OCI-LY7 (cell line): ENCODE measurements at regions not wholly inside any gene's neighbourhood (a gene's known extent, or its start where the extent isn't known, plus 50 kb on each side); places are given as distances from the start of the nearest gene placed in this dataset.

Source experiments
- BruUV-seq: library from RNA; stranded (reverse); fragments of 400-500 nt; replicated peaks from 2 replicates; lab custom pipeline; 2021; lab: Mats Ljungman, UMichigan
- CTCF ChIA-PET: fragments of 300-600 bp; sonication (Branson Sonifier 250); formaldehyde crosslinking; loops from one replicate; lab custom pipeline; 2022; ENCODE audit warnings: antibody characterized with exemption; ENCODE audit not compliant: unreplicated experiment; lab: Charles Lee
- POLR2A ChIA-PET: fragments of 300-600 bp; sonication (Branson Sonifier 250); formaldehyde crosslinking; loops from one replicate; lab custom pipeline; 2022; ENCODE audit warnings: antibody characterized with exemption; lab: Charles Lee
- DNase-seq: peaks from one replicate; pipeline ENCODE4 v3.0.0-alpha.2; 2015; ENCODE audit warnings: low spot score
- H2AFZ ChIP-seq: fragments of 200-600 bp; sonication (generic), shearing (Covaris generic); 2 replicates; pipeline ENCODE4 v1.6.1; 2014; ENCODE audit warnings: mild to moderate bottlenecking, antibody characterized with exemption, low read length, moderate library complexity
- H3K27ac ChIP-seq: fragments of 200-600 bp; sonication (generic); 2 replicates; pipeline ENCODE4 v1.5.1; 2014; ENCODE audit warnings: mixed run types, low read depth, mild to moderate bottlenecking, moderate library complexity, low read length, inconsistent platforms; ENCODE audit not compliant: poor library complexity, severe bottlenecking
- H3K36me3 ChIP-seq: fragments of 200-600 bp; sonication (generic); 2 replicates; pipeline ENCODE4 v1.6.1; 2014; ENCODE audit warnings: mild to moderate bottlenecking, antibody characterized with exemption, low read length, moderate library complexity, mixed read lengths; ENCODE audit not compliant: insufficient read depth
- H3K4me1 ChIP-seq: fragments of 200-600 bp; sonication (generic); 2 replicates; pipeline ENCODE4 v1.5.1; 2014; ENCODE audit warnings: mild to moderate bottlenecking, low read length; ENCODE audit not compliant: insufficient read depth, poor library complexity, severe bottlenecking
- H3K4me2 ChIP-seq: fragments of 200-600 bp; sonication (generic); 2 replicates; pipeline ENCODE4 v1.6.1; 2014; ENCODE audit warnings: mild to moderate bottlenecking, low read length
- H3K4me3 ChIP-seq: fragments of 200-600 bp; sonication (generic); 2 replicates; pipeline ENCODE4 v1.5.1; 2014; ENCODE audit warnings: mild to moderate bottlenecking, low read depth, low read length; ENCODE audit not compliant: poor library complexity, severe bottlenecking
- H3K79me2 ChIP-seq: fragments of 200-600 bp; sonication (generic); 2 replicates; pipeline ENCODE4 v1.6.1; 2016; ENCODE audit warnings: low read depth, mild to moderate bottlenecking, low read length, moderate library complexity, mixed read lengths; ENCODE audit not compliant: insufficient read depth
- H3K9me2 ChIP-seq: fragments of 200-600 bp; sonication (generic); 2 replicates; pipeline ENCODE4 v1.6.1; 2016; ENCODE audit warnings: mild to moderate bottlenecking, low read length, mixed read lengths; ENCODE audit not compliant: insufficient read depth
- H3K9me3 ChIP-seq: fragments of 200-600 bp; sonication (generic); 2 replicates; pipeline ENCODE4 v1.6.1; 2014; ENCODE audit warnings: mild to moderate bottlenecking, mixed run types, low read length, mixed read lengths
- H4K20me1 ChIP-seq: fragments of 200-600 bp; sonication (generic); 2 replicates; pipeline ENCODE4 v1.6.1; 2014; ENCODE audit warnings: mild to moderate bottlenecking, antibody characterized with exemption, low read length, moderate library complexity, mixed read lengths; ENCODE audit not compliant: insufficient read depth
- CTCF ChIP-seq: fragments of 200-600 bp; sonication (generic); conservative IDR thresholded peaks from 2 replicates; pipeline ENCODE4 v1.5.1; 2014; ENCODE audit warnings: mild to moderate bottlenecking, antibody characterized with exemption, low read length, moderate library complexity, mixed read lengths
- EZH2phosphoT487 ChIP-seq: fragments of 200-600 bp; sonication (generic); IDR thresholded peaks from 2 replicates; pipeline ENCODE4 v1.6.1; 2018; ENCODE audit warnings: low read depth, borderline replicate concordance, mild to moderate bottlenecking, mixed run types, antibody characterized with exemption, low read length, moderate library complexity, mixed read lengths
- intact Hi-C: fragments of 100-400 bp; cut with micrococcal nuclease; formaldehyde crosslinking; loops from one replicate; pipeline ENCODE4 v1.10.0; 2022; ENCODE audit not compliant: unreplicated experiment

GRCh38 chr5:136811551-136811950 lies 446.2 kb upstream of the TRPC7 start:
- no TSS peak for BruUV-seq
- intact Hi-C loops: no loop called here
- no peak for DNase-seq
- Histone ChIP-seq H3K36me3 (no peaks in the 10 kb centered on the region), H3K9me3 (no peaks in the 10 kb centered on the region), H3K79me2 (no peaks in the 10 kb centered on the region), H3K4me1 (no peaks in the 10 kb centered on the region), H3K4me2 (no peak overlapping the region), H4K20me1 (no peaks in the 10 kb centered on the region), H3K9me2 (no peaks in the 10 kb centered on the region), H3K27ac (no peak overlapping the region), H3K4me3 (no peak overlapping the region), H2AFZ (no peak overlapping the region)
- CTCF ChIA-PET: no interaction called here
- POLR2A ChIA-PET: interaction anchor here (0.6 to 1.6 kb wide), 3 partner anchors 10 to 434 kb away, joined by 3 read pairs; no protein-coding TSS in a partner anchor
- TF ChIP-seq CTCF (no peak), EZH2phosphoT487 (no peak)

- no peak overlapping the region for H2AFZ ChIP-seq
- ChIA-PET CTCF (no interaction called here), POLR2A (interaction anchor here (0.6 to 1.6 kb wide), 3 partner anchors 11 to 434 kb away, joined by 3 read pairs; no protein-coding TSS in a partner anchor)
- H3K4me3 ChIP-seq: no peak overlapping the region
- H3K79me2 ChIP-seq: no peaks in the 10 kb centered on the region
- intact Hi-C loops: no loop called here
- TF ChIP-seq CTCF: no peak
- no peaks in the 10 kb centered on the region for H3K9me3 ChIP-seq
- no peak for DNase-seq
- H3K4me1 ChIP-seq: no peaks in the 10 kb centered on the region
- BruUV-seq: no TSS peak
- H3K4me2 ChIP-seq: no peak overlapping the region
- no peaks in the 10 kb centered on the region for H3K36me3 ChIP-seq
- H3K9me2 ChIP-seq: no peaks in the 10 kb centered on the region
- no peak overlapping the region for H3K27ac ChIP-seq
- no peaks in the 10 kb centered on the region for H4K20me1 ChIP-seq
These were observed 445.7 kb upstream of the TRPC7 start for GRCh38 chr5:136811086-136811485.

GRCh38 chr5:136810261-136810801 lies 445.0 kb upstream of the TRPC7 start:
- H3K4me3 ChIP-seq: no peak overlapping the region
- intact Hi-C loops: no loop called here

More at GRCh38 chr5:136810261-136810801, 445.0 kb upstream of the TRPC7 start:
- H3K9me2 ChIP-seq: no peaks in the 10 kb centered on the region
- H3K4me2 ChIP-seq: no peak overlapping the region
- DNase-seq: no peak
- no peaks in the 10 kb centered on the region for H3K36me3 ChIP-seq
- no peaks in the 10 kb centered on the region for H3K9me3 ChIP-seq
- H3K79me2 ChIP-seq: no peaks in the 10 kb centered on the region
- no peaks in the 10 kb centered on the region for H4K20me1 ChIP-seq
- TF ChIP-seq CTCF: no peak
- H2AFZ ChIP-seq: no peak overlapping the region
- ChIA-PET CTCF (no interaction called here), POLR2A (no interaction called here)
- no peaks in the 10 kb centered on the region for H3K4me1 ChIP-seq
- BruUV-seq: no TSS peak
- H3K27ac ChIP-seq: no peak overlapping the region
